ENCODE measurements at regions not wholly inside any gene's neighbourhood (a gene's known extent, or its start where the extent isn't known, plus 50 kb on each side); places are given as distances from the start of the nearest gene placed in this dataset.

- no peaks in the 10 kb centered on the region for H3K79me2 ChIP-seq (ENCODE audit: low read depth)
- no peak overlapping the region for H3K27ac ChIP-seq
- H3K4me2 ChIP-seq, result no peak overlapping the region
- no peaks in the 10 kb centered on the region for H4K20me1 ChIP-seq (ENCODE audit: insufficient read depth)
- H3K4me1 ChIP-seq (replicated peaks; ENCODE audit: insufficient read depth), result no peaks in the 10 kb centered on the region
- H3K27me3 ChIP-seq (ENCODE audit: insufficient read depth, low read depth), result no peaks in the 10 kb centered on the region
- H3F3A ChIP-seq (ENCODE audit: insufficient read depth, low read depth), result no peaks in the 10 kb centered on the region
- DNase-seq, result no peak
- BruUV-seq (replicated peaks), result no TSS peak
- ChIA-PET CTCF (interaction anchor here (0.6 kb wide), 1 partner anchor 333 kb away, joined by 3 read pairs; no protein-coding TSS in a partner anchor), POLR2A (ENCODE audit: unreplicated experiment) (no interaction called here)
- H3K36me3 ChIP-seq (ENCODE audit: low read depth), result no peaks in the 10 kb centered on the region
- intact Hi-C loops (cut with micrococcal nuclease; ENCODE audit: unreplicated experiment), result no loop called here
- no peaks in the 10 kb centered on the region for H3K9me2 ChIP-seq (ENCODE audit: insufficient read depth)
- H3K9me3 ChIP-seq (ENCODE audit: insufficient read depth, low read depth), result no peaks in the 10 kb centered on the region
- H2AFZ ChIP-seq, result no peak overlapping the region
- TF ChIP-seq CTCF (conservative IDR thresholded peaks at IDR 0.05), result no peak
- TF ChIP-seq EZH2 (IDR thresholded peaks at IDR 0.05; ENCODE audit: low read depth), result no peak
- H3K4me3 ChIP-seq, result no peak overlapping the region
Observed at GRCh38 chr7:125529249-125529648, 599.6 kb upstream of the POT1 start.

GRCh38 chr7:125526958-125527357 lies 597.3 kb upstream of the POT1 start:
- intact Hi-C loops (cut with micrococcal nuclease; ENCODE audit: unreplicated experiment), result no loop called here
- TF ChIP-seq CTCF (conservative IDR thresholded peaks at IDR 0.05) (no peak), EZH2 (IDR thresholded peaks at IDR 0.05; ENCODE audit: low read depth) (no peak)
- BruUV-seq (replicated peaks), result no TSS peak
- H2AFZ ChIP-seq, result no peak overlapping the region
- H3K36me3 ChIP-seq (ENCODE audit: low read depth), result no peaks in the 10 kb centered on the region
- no peaks in the 10 kb centered on the region for H4K20me1 ChIP-seq (ENCODE audit: insufficient read depth)
- H3K9me2 ChIP-seq (ENCODE audit: insufficient read depth), result no peaks in the 10 kb centered on the region
- ChIA-PET CTCF (no interaction called here), POLR2A (ENCODE audit: unreplicated experiment) (no interaction called here)
- no peaks in the 10 kb centered on the region for H3K27me3 ChIP-seq (ENCODE audit: insufficient read depth, low read depth)
- H3F3A ChIP-seq (ENCODE audit: insufficient read depth, low read depth), result no peaks in the 10 kb centered on the region
- H3K4me3 ChIP-seq, result no peak overlapping the region
- no peaks in the 10 kb centered on the region for H3K4me1 ChIP-seq (replicated peaks; ENCODE audit: insufficient read depth)
- no peak overlapping the region for H3K27ac ChIP-seq
- H3K79me2 ChIP-seq (ENCODE audit: low read depth), result no peaks in the 10 kb centered on the region
- no peak overlapping the region for H3K4me2 ChIP-seq
- DNase-seq, result no peak
- no peaks in the 10 kb centered on the region for H3K9me3 ChIP-seq (ENCODE audit: insufficient read depth, low read depth)

GRCh38 chr7:125526092-125526491 lies 596.5 kb upstream of the POT1 start:
- BruUV-seq (replicated peaks), result no TSS peak
- Histone ChIP-seq H3K9me2 (ENCODE audit: insufficient read depth) (no peaks in the 10 kb centered on the region), H3F3A (ENCODE audit: insufficient read depth, low read depth) (no peaks in the 10 kb centered on the region), H2AFZ (no peak overlapping the region), H3K27ac (no peak overlapping the region), H3K4me3 (no peak overlapping the region), H3K4me2 (no peak overlapping the region), H3K4me1 (replicated peaks; ENCODE audit: insufficient read depth) (no peaks in the 10 kb centered on the region), H3K27me3 (ENCODE audit: insufficient read depth, low read depth) (no peaks in the 10 kb centered on the region), H4K20me1 (ENCODE audit: insufficient read depth) (no peaks in the 10 kb centered on the region), H3K9me3 (ENCODE audit: insufficient read depth, low read depth) (no peaks in the 10 kb centered on the region), H3K36me3 (ENCODE audit: low read depth) (no peaks in the 10 kb centered on the region), H3K79me2 (ENCODE audit: low read depth) (no peaks in the 10 kb centered on the region)
- no peak for DNase-seq
- intact Hi-C loops (cut with micrococcal nuclease; ENCODE audit: unreplicated experiment), result no loop called here
- no peak for TF ChIP-seq EZH2 (IDR thresholded peaks at IDR 0.05; ENCODE audit: low read depth)
- no peak for TF ChIP-seq CTCF (conservative IDR thresholded peaks at IDR 0.05)
- CTCF ChIA-PET, result no interaction called here
- POLR2A ChIA-PET (ENCODE audit: unreplicated experiment), result no interaction called here
